ENCODE measurements at regions not wholly inside any gene's neighbourhood (a gene's known extent, or its start where the extent isn't known, plus 50 kb on each side); places are given as distances from the start of the nearest gene placed in this dataset.

DNA sequence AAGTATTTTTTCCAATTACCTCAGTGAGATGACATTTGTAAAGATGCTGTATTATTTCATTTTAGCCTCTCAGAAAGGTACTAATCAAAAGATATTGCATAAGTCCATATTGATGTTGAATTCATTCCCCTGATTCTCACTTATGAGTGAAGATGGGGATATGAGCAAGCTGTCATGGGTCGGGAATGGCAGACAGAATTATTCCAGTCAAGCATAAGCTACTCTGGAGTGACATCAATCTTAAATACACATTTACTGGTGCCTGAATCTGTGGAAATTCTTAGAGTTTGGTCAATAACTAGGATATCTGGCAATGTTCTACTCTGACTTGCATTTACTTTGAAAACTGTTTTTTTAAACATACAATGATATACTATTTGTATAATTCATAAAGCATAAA lies 283.8 kb upstream of the PCDH7 start:
- no peak for DNase-seq (ENCODE audit: low read depth)
- TF ChIP-seq, protein P1, sequence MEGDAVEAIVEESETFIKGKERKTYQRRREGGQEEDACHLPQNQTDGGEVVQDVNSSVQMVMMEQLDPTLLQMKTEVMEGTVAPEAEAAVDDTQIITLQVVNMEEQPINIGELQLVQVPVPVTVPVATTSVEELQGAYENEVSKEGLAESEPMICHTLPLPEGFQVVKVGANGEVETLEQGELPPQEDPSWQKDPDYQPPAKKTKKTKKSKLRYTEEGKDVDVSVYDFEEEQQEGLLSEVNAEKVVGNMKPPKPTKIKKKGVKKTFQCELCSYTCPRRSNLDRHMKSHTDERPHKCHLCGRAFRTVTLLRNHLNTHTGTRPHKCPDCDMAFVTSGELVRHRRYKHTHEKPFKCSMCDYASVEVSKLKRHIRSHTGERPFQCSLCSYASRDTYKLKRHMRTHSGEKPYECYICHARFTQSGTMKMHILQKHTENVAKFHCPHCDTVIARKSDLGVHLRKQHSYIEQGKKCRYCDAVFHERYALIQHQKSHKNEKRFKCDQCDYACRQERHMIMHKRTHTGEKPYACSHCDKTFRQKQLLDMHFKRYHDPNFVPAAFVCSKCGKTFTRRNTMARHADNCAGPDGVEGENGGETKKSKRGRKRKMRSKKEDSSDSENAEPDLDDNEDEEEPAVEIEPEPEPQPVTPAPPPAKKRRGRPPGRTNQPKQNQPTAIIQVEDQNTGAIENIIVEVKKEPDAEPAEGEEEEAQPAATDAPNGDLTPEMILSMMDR (IDR thresholded peaks at IDR 0.05; ENCODE audit: low read depth, low read length, missing control alignments): no peak
- H3K4me3 ChIP-seq (ENCODE audit: low read depth, low read length): no peak overlapping the region

DNA sequence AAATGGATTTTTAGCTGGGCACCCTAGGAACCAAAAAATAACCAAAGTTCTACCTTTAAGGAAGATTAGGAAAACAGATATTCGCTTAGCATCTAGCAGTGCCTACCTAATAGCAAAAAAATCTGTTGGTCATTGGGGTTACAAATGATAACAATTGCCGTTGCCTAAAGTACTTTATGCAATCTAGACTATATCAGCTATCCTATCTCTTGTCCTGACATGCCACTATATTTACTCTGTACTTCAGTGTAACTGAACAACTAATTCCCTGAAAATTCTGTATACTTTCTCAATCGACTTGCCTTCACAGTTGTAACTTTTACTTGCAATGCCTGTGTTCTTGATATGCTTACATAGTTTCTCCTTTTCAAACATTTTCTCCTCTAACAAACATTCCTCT lies 282.9 kb upstream of the PCDH7 start:
- no peak overlapping the region for H3K4me3 ChIP-seq (ENCODE audit: low read depth, low read length)

More for the DNA sequence above, 283.8 kb upstream of the PCDH7 start:
- in situ Hi-C loops (cut with HindIII; ENCODE audit: low sequenced_read_pairs): no loop called here

DNA sequence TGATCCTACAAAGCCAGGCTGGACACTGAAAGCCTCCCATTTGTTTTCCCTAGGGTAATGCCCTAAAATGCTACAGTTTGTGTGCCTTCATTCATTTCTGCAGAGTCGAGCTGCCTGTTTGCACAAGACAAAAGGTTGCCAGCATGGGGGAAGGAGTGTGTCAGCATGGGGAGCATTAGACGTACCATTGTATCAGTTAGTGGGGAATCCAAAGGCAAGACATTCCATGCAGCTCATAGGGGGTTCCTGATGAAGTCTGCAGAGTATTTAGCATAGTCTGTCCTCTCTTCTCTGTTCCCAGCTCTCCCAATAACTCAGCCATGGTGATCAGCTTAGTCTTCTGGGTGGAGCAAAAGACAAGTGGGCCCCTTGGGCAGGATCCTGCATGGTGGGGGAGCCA lies 276.9 kb upstream of the PCDH7 start:
- TF ChIP-seq, protein P1 (IDR thresholded peaks at IDR 0.05; ENCODE audit: low read depth, low read length, missing control alignments): no peak
- DNase-seq (ENCODE audit: low read depth): no peak
- H3K4me3 ChIP-seq (ENCODE audit: low read depth, low read length): no peak overlapping the region
- in situ Hi-C loops (cut with HindIII; ENCODE audit: low sequenced_read_pairs): no loop called here

More for the DNA sequence above, 282.9 kb upstream of the PCDH7 start:
- in situ Hi-C loops (cut with HindIII; ENCODE audit: low sequenced_read_pairs): no loop called here
- DNase-seq (ENCODE audit: low read depth): no peak
- TF ChIP-seq, protein P1 (IDR thresholded peaks at IDR 0.05; ENCODE audit: low read depth, low read length, missing control alignments): no peak

DNA sequence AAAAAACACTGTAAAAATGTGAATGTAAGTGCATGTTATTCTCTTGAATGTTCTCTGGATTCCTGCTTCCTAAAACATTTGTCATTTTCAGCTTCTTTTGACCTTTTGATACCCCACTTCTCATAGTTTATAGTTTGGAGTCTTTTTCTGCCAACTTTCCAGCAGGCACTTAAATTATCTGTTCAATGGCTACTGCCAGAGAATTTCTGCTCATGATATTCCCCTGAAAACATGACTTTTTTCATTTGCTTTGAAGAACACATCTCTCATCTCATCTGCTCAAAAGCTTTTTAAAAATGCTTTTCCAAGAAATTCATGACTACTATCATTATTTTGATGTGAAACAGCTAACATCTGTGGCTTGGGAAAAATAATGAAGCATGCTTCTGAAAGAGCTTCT lies 269.7 kb upstream of the PCDH7 start:
- in situ Hi-C loops (cut with HindIII; ENCODE audit: low sequenced_read_pairs): no loop called here
- DNase-seq (ENCODE audit: low read depth): no peak
- TF ChIP-seq, protein P1 (IDR thresholded peaks at IDR 0.05; ENCODE audit: low read depth, low read length, missing control alignments): no peak
- no peak overlapping the region for H3K4me3 ChIP-seq (ENCODE audit: low read depth, low read length)

DNA sequence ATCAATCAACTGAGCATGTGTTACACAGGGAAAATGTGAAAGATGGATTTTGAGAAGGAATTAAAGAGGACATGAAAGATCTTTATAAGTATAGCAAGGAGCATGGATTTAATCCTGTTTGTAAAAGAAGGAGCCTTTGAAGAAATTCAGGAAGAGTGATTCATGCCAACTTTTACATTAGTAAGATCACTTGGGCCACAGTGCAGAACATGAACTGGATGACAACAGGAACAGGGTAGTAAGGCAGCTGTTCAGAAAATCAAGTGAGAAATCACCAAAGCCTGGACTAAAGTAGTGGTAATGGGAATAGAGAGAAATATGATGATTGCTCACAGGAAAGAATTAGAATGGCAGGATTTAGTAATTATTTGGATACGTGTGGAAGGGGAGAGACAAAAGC lies 265.7 kb upstream of the PCDH7 start:
- in situ Hi-C loops (cut with HindIII; ENCODE audit: low sequenced_read_pairs): no loop called here
- H3K4me3 ChIP-seq (ENCODE audit: low read depth, low read length): no peak overlapping the region
- no peak for DNase-seq (ENCODE audit: low read depth)
- TF ChIP-seq, protein P1 (IDR thresholded peaks at IDR 0.05; ENCODE audit: low read depth, low read length, missing control alignments): no peak

DNA sequence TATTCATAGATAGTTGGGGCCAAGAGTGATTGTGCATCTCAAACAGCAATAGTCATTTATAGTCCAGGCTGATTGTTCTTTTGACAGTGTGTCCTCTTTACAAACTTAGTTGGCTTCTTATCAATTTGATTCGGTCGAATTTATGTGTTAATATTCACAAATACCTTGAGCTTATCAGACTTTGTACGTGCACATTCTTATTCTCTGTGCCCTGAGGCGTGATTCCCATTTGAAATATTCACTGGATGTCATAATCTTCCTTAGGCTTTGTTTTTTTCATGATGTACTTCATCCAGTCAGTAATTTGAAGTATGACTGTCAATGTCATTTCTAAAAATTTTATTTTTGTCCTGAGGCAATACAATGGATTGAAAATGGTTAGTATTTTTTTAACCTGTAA lies 263.5 kb upstream of the PCDH7 start:
- DNase-seq (ENCODE audit: low read depth): no peak
- TF ChIP-seq, protein P1 (IDR thresholded peaks at IDR 0.05; ENCODE audit: low read depth, low read length, missing control alignments): no peak
- in situ Hi-C loops (cut with HindIII; ENCODE audit: low sequenced_read_pairs): no loop called here
- H3K4me3 ChIP-seq (ENCODE audit: low read depth, low read length): no peak overlapping the region

DNA sequence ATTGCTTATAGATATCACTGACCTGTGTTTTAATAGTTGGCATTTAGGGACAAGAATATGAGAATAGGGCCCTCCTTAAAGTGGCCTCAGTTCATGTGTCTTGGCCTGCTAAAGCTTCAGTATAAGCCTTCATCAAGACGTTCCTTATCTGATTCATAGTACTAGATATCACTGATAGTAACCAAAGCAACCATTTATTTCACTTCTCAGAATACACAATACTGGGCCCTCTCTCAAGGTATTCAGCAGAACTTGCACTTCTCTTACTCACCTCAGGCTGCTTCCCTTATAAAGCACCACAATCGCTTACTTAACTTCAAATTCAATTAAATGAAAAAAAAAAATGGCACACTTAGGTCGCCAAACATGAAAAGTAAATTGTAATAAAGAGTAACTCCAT lies 259.4 kb upstream of the PCDH7 start:
- no peak for DNase-seq (ENCODE audit: low read depth)
- TF ChIP-seq, protein P1 (IDR thresholded peaks at IDR 0.05; ENCODE audit: low read depth, low read length, missing control alignments): no peak
- in situ Hi-C loops (cut with HindIII; ENCODE audit: low sequenced_read_pairs): no loop called here
- no peak overlapping the region for H3K4me3 ChIP-seq (ENCODE audit: low read depth, low read length)

All from astrocyte of the cerebellum (primary cell).